ENCODE measurements at regions not wholly inside any gene's neighbourhood (a gene's known extent, or its start where the extent isn't known, plus 50 kb on each side); places are given as distances from the start of the nearest gene placed in this dataset.

DNA sequence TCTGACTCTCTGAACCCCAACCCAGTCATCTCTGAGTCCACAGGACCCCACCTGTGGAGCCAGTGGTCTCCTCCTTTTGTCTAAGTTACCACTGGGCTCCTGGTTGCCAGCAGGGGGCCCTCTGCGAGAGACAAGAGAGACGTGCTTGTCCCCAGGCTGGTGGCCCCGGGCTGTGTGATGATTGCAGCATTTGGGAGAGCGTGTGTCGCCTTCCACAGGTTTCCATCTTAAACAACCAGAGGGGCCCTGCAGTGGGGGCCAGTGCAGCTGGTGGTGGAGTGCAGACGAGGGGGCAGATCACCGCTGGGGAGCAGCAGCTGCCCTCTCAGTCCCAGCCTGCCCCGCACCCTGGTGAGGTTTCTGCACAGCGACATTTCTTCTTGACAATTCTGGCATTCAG is 122.4 kb upstream of the PPP2R2D start:
- peaks cover 9% of the 10 kb centered on the region for H3K9me3 ChIP-seq (replicated peaks; ENCODE audit: control insufficient read depth, insufficient read depth, low read length)
- H3K4me2 ChIP-seq (ENCODE audit: insufficient read depth, low read length): no peak overlapping the region
- intact Hi-C loops (cut with micrococcal nuclease): no loop called here
- TF ChIP-seq POLR2AphosphoS5 (IDR thresholded peaks at IDR 0.05; ENCODE audit: insufficient read depth, low read depth, low read length): no peak
- no peak for TF ChIP-seq MAX (IDR thresholded peaks at IDR 0.05; ENCODE audit: insufficient read depth, insufficient read length)
- TF ChIP-seq JUN (IDR thresholded peaks at IDR 0.05; ENCODE audit: borderline replicate concordance, insufficient read depth, insufficient read length, low read depth): no peak
- TF ChIP-seq, protein P1, sequence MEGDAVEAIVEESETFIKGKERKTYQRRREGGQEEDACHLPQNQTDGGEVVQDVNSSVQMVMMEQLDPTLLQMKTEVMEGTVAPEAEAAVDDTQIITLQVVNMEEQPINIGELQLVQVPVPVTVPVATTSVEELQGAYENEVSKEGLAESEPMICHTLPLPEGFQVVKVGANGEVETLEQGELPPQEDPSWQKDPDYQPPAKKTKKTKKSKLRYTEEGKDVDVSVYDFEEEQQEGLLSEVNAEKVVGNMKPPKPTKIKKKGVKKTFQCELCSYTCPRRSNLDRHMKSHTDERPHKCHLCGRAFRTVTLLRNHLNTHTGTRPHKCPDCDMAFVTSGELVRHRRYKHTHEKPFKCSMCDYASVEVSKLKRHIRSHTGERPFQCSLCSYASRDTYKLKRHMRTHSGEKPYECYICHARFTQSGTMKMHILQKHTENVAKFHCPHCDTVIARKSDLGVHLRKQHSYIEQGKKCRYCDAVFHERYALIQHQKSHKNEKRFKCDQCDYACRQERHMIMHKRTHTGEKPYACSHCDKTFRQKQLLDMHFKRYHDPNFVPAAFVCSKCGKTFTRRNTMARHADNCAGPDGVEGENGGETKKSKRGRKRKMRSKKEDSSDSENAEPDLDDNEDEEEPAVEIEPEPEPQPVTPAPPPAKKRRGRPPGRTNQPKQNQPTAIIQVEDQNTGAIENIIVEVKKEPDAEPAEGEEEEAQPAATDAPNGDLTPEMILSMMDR (IDR thresholded peaks at IDR 0.05; ENCODE audit: extremely low read depth in 1 of 2, insufficient read depth in 1 of 2, low read depth in 1 of 2, low read length in 2 of 2): no peak
- no peak for TF ChIP-seq POLR2A (IDR thresholded peaks at IDR 0.05; ENCODE audit: low read depth, low read length)
- no peak for TF ChIP-seq EZH2 (IDR thresholded peaks at IDR 0.05; ENCODE audit: borderline replicate concordance, low read depth, low read length, severe bottlenecking)
- no peak for TF ChIP-seq FOS (IDR thresholded peaks at IDR 0.05; ENCODE audit: borderline replicate concordance, insufficient read depth, low read length)
- no peak for TF ChIP-seq MYC (IDR thresholded peaks at IDR 0.05; ENCODE audit: low read depth, low read length)
- TF ChIP-seq GATA2 (IDR thresholded peaks at IDR 0.05; ENCODE audit: insufficient read depth, insufficient read length, low read depth, low read length): no peak
- no peak overlapping the region for H3K27ac ChIP-seq (ENCODE audit: insufficient read depth, low read depth, low read length)
- H3K36me3 ChIP-seq (ENCODE audit: control insufficient read depth in 2 of 2, extremely low read depth in 1 of 2, insufficient read depth in 2 of 2, low read length in 2 of 2): no peaks in the 10 kb centered on the region
- BruUV-seq (replicated peaks): no TSS peak
- no peak for FAIRE-seq
- H3K9ac ChIP-seq (replicated peaks; ENCODE audit: extremely low read depth, insufficient read depth, low read length): no peak overlapping the region
- H3K9me1 ChIP-seq (replicated peaks; ENCODE audit: control insufficient read depth, extremely low read depth, insufficient read depth, low read length): no peaks in the 10 kb centered on the region
- DNase-seq (ENCODE audit: low read depth, low spot score): no peak
- no peak overlapping the region for H2AFZ ChIP-seq (ENCODE audit: low read depth, low read length)
- dilution Hi-C loops (cut with MboI; ENCODE audit: extremely low pct_ligation_motif_present, low sequenced_read_pairs): no loop called here
- ChIA-PET CTCF (no interaction called here), POLR2A (no interaction called here)
- no peaks in the 10 kb centered on the region for H3K4me1 ChIP-seq (ENCODE audit: control insufficient read depth, extremely low read depth, insufficient read depth, low read length)
- no peaks in the 10 kb centered on the region for H3K27me3 ChIP-seq (ENCODE audit: control insufficient read depth in 2 of 2, insufficient read depth in 2 of 2, low read length in 2 of 2)
- H4K20me1 ChIP-seq (replicated peaks; ENCODE audit: control insufficient read depth, extremely low read depth, insufficient read depth, low read length): no peaks in the 10 kb centered on the region
- no peak overlapping the region for H3K4me3 ChIP-seq (replicated peaks in 1 of 3; ENCODE audit: insufficient read depth in 1 of 3, low read depth in 1 of 3, low read length in 3 of 3)
- H3K79me2 ChIP-seq (ENCODE audit: control insufficient read depth, insufficient read depth, low read length): no peaks in the 10 kb centered on the region
